ENCODE measurements at regions not wholly inside any gene's neighbourhood (a gene's known extent, or its start where the extent isn't known, plus 50 kb on each side); places are given as distances from the start of the nearest gene placed in this dataset.
"Not testable (repeated sequence)": the region's sequence is repeated elsewhere in the genome, so short reads cannot be mapped to it uniquely, and the experiment has no call there.

DNA sequence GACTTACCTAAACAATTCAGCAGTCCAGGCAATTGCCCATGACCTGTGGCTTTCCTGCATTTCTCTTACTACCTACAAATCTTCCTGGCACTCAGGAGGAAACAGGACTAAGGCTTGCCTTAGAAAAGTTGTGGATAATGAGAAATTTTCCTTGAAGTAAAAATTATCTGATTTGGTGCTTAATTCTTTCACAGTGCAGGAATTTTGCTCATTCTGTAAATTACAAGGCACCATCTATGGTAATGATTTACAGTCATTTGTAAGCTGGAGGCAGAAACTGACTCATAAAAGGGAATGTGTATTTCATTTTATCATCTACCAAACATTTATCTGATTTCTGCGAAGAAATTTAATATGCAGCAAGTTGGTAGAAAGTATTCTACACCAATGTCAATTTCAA, 211.5 kb upstream of the FKBP1C start:
- H3K36me3 Mint-ChIP-seq (ENCODE audit: low read depth): no peaks in the 10 kb centered on the region
- ATAC-seq (ENCODE audit: low read depth): no peak
- TF ChIP-seq, protein P1, sequence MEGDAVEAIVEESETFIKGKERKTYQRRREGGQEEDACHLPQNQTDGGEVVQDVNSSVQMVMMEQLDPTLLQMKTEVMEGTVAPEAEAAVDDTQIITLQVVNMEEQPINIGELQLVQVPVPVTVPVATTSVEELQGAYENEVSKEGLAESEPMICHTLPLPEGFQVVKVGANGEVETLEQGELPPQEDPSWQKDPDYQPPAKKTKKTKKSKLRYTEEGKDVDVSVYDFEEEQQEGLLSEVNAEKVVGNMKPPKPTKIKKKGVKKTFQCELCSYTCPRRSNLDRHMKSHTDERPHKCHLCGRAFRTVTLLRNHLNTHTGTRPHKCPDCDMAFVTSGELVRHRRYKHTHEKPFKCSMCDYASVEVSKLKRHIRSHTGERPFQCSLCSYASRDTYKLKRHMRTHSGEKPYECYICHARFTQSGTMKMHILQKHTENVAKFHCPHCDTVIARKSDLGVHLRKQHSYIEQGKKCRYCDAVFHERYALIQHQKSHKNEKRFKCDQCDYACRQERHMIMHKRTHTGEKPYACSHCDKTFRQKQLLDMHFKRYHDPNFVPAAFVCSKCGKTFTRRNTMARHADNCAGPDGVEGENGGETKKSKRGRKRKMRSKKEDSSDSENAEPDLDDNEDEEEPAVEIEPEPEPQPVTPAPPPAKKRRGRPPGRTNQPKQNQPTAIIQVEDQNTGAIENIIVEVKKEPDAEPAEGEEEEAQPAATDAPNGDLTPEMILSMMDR (IDR thresholded peaks at IDR 0.05): no peak

DNA sequence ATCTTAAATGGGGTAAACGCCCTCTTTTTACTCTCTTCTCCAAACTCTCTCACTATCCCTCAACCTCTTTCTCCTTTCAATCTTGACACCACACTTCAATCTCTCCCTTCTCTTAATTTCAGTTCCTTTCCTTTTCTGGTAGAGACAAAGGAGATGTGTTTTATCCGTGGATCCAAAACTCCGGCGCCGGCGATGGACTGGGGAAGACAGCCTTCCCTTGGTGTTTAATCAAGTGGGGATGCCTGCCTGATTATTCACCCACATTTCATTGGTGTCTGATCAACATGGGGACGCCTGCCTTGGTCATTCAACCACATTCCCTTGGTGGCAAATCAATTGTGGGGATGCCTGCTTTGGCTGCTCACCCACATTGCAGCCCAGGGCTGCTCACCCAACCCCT, 205.3 kb upstream of the FKBP1C start:
- ATAC-seq (ENCODE audit: low read depth); H3K4me3 Mint-ChIP-seq; H3K4me1 Mint-ChIP-seq; intact Hi-C loops (cut with micrococcal nuclease); CTCF ChIA-PET; H3K9me3 Mint-ChIP-seq; POLR2A ChIA-PET; H3K27ac Mint-ChIP-seq; H3K27me3 Mint-ChIP-seq; H3K36me3 Mint-ChIP-seq (ENCODE audit: low read depth); DNase-seq: not testable (repeated sequence)

More for the DNA sequence above, 211.5 kb upstream of the FKBP1C start:
- intact Hi-C loops (cut with micrococcal nuclease): no loop called here
- Mint-ChIP-seq H3K4me3 (no peak overlapping the region), H3K4me1 (no peaks in the 10 kb centered on the region), H3K27me3 (no peaks in the 10 kb centered on the region), H3K27ac (no peak overlapping the region), H3K9me3 (no peaks in the 10 kb centered on the region)
- CTCF ChIA-PET: no interaction called here
- no peak for DNase-seq
- POLR2A ChIA-PET: no interaction called here

DNA sequence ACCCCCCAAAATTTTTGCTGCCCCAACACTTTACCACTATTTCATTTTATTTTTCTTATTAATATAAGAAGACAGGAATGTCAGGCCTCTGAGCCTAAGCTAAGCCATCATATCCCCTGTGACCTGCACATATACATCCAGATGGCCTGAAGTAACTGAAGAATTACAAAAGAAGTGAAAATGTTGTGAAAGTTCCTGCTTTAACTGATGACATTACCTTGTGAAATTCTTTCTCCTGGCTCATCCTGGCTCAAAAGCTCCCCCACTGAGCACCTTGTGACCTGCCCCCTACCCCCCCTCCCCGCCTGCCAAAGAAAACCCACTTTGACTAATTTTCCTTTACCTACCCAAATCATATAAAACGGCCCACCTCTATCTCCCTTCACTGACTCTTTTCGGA, 200.3 kb upstream of the FKBP1C start:
- H3K36me3 Mint-ChIP-seq (ENCODE audit: low read depth); H3K4me1 Mint-ChIP-seq; POLR2A ChIA-PET; H3K27ac Mint-ChIP-seq; H3K27me3 Mint-ChIP-seq; CTCF ChIA-PET; DNase-seq; ATAC-seq (ENCODE audit: low read depth); H3K9me3 Mint-ChIP-seq; intact Hi-C loops (cut with micrococcal nuclease); H3K4me3 Mint-ChIP-seq: not testable (repeated sequence)

DNA sequence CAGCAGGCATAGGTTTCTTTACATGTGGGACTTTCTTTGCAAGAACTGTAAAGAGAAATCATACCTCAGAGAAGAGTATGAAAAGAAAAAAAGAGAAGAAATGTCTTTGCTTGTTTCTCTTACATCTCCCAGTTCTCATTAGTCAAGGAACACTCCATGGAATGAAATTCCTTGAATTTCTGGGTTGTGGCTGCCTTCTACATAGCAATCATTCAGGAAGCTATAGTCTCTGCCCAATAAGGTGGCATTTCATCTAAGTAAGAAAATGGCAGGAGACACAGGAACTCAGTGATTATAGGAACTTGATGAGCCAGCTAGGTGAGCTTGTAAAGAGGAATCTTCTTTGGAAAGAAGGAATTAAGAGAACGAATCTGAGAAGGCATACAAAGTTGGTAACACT, 197.0 kb upstream of the FKBP1C start:
- no peaks in the 10 kb centered on the region for H3K9me3 Mint-ChIP-seq
- H3K4me3 Mint-ChIP-seq: no peak overlapping the region
- TF ChIP-seq, protein P1 (IDR thresholded peaks at IDR 0.05): no peak

DNA sequence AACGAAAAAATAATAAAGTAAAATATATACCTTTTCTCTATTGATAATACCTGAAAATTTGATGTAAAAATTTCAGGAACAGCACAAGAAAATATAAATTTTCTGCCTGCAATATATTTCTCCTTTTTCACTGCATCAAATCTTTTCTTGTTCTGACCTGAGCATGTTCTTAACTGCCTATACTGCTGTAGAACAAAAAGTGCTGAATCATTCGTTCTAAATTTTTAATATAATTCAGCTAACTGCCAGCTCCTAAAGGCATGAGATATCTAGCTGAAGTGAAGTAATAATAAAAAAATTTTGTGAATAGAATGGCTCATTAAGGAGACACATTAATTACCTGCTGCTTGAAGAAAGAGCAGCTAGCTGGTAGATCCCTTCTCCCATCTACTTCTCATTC, 188.6 kb upstream of the FKBP1C start:
- TF ChIP-seq, protein P1 (IDR thresholded peaks at IDR 0.05): no peak
- H3K36me3 Mint-ChIP-seq (ENCODE audit: low read depth): no peaks in the 10 kb centered on the region
- intact Hi-C loops (cut with micrococcal nuclease): no loop called here
- H3K4me3 Mint-ChIP-seq: no peak overlapping the region
- H3K4me1 Mint-ChIP-seq: no peaks in the 10 kb centered on the region
- CTCF ChIA-PET: no interaction called here
- DNase-seq (no peak), ATAC-seq (ENCODE audit: low read depth) (no peak)
- H3K27ac Mint-ChIP-seq: no peak overlapping the region
- no peaks in the 10 kb centered on the region for H3K9me3 Mint-ChIP-seq
- H3K27me3 Mint-ChIP-seq: no peaks in the 10 kb centered on the region
- POLR2A ChIA-PET: no interaction called here

More for the DNA sequence above, 197.0 kb upstream of the FKBP1C start:
- POLR2A ChIA-PET: no interaction called here
- intact Hi-C loops (cut with micrococcal nuclease): no loop called here
- Mint-ChIP-seq H3K27ac (no peak overlapping the region), H3K27me3 (no peaks in the 10 kb centered on the region), H3K36me3 (ENCODE audit: low read depth) (no peaks in the 10 kb centered on the region), H3K4me1 (no peaks in the 10 kb centered on the region)
- DNase-seq (no peak), ATAC-seq (ENCODE audit: low read depth) (no peak)
- CTCF ChIA-PET: no interaction called here

DNA sequence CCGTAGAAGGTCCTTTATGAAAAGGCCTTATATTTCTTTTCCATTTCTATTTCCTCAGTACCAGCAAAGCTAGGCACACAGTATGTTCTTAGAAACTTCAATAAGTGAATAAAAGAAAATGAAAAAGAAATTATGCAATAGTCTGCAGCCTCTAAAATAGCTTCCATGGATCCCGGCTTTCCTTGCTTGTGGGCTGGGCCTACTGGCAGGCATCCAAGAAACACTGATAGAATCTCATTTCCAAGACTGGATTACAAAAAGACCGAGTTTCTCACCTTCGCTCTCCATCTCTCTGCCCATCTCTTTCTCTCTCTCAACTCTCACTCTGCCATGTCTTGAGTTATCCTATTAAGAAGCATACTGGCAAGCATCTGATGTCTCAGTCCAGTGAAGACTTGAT, 187.5 kb upstream of the FKBP1C start:
- intact Hi-C loops (cut with micrococcal nuclease): no loop called here
- no peak for ATAC-seq (ENCODE audit: low read depth)
- TF ChIP-seq, protein P1 (IDR thresholded peaks at IDR 0.05): no peak
- H3K9me3 Mint-ChIP-seq: no peaks in the 10 kb centered on the region
- ChIA-PET POLR2A (no interaction called here), CTCF (no interaction called here)
- DNase-seq: no peak
- no peak overlapping the region for H3K4me3 Mint-ChIP-seq
- no peaks in the 10 kb centered on the region for H3K4me1 Mint-ChIP-seq
- no peak overlapping the region for H3K27ac Mint-ChIP-seq
- H3K27me3 Mint-ChIP-seq: no peaks in the 10 kb centered on the region
- no peaks in the 10 kb centered on the region for H3K36me3 Mint-ChIP-seq (ENCODE audit: low read depth)
